ENCODE measurements at regions not wholly inside any gene's neighbourhood (a gene's known extent, or its start where the extent isn't known, plus 50 kb on each side); places are given as distances from the start of the nearest gene placed in this dataset.

- Histone ChIP-seq H3K27ac (no peak overlapping the region), H3K9me3 (peaks cover 0 to 3% (median 0%) of the 10 kb centered on the region in 4 donors), H3K36me3 (no peaks in the 10 kb centered on the region), H3K27me3 (no peaks in the 10 kb centered on the region), H3K4me3 (no peak overlapping the region), H3K4me1 (no peaks in the 10 kb centered on the region)
- WGBS, 2 donors = 57 to 84% methylated on average over 2 of the region's 2 CpGs
- no peak for DNase-seq
- TF ChIP-seq EP300 (IDR thresholded peaks at IDR 0.05) (no peak), POLR2AphosphoS5 (IDR thresholded peaks at IDR 0.05) (no peak), POLR2A (IDR thresholded peaks at IDR 0.05) (no peak), CTCF (IDR thresholded peaks at IDR 0.05) (no peak)
- intact Hi-C loops (cut with DNase I) = no loop called here
Measured at GRCh38 chr3:181302960-181303359, 313.4 kb upstream of the DNAJC19 start.

- Histone ChIP-seq H3K27me3 (no peaks in the 10 kb centered on the region), H3K4me3 (no peak overlapping the region), H3K9me3 (no peaks in the 10 kb centered on the region), H3K36me3 (no peaks in the 10 kb centered on the region), H3K27ac (no peak overlapping the region), H3K4me1 (no peaks in the 10 kb centered on the region)
- no peak for DNase-seq
- TF ChIP-seq POLR2AphosphoS5 (IDR thresholded peaks at IDR 0.05) (no peak), CTCF (IDR thresholded peaks at IDR 0.05) (no peak)
- intact Hi-C loops (cut with DNase I) = no loop called here
- WGBS, 2 donors = 27 to 66% methylated on average over 2 of the region's 2 CpGs
Measured at GRCh38 chr3:181300033-181300432, 310.5 kb upstream of the DNAJC19 start.

GRCh38 chr3:181298421-181298820 is 308.9 kb upstream of the DNAJC19 start:
- no peak for DNase-seq
- no peaks in the 10 kb centered on the region for H3K9me3 ChIP-seq
- TF ChIP-seq POLR2AphosphoS5 (IDR thresholded peaks at IDR 0.05) (no peak), EP300 (IDR thresholded peaks at IDR 0.05) (no peak), CTCF (IDR thresholded peaks at IDR 0.05) (no peak), POLR2A (IDR thresholded peaks at IDR 0.05) (no peak)
- no peaks in the 10 kb centered on the region for H3K27me3 ChIP-seq
- intact Hi-C loops (cut with DNase I) = no loop called here
- no peak overlapping the region for H3K4me3 ChIP-seq
- no peak overlapping the region for H3K27ac ChIP-seq
- no peaks in the 10 kb centered on the region for H3K36me3 ChIP-seq
- 81 to 89% methylated on average over 3 of the region's 3 CpGs for WGBS, 2 donors
- H3K4me1 ChIP-seq = no peaks in the 10 kb centered on the region

- Histone ChIP-seq H3K4me3 (no peak overlapping the region), H3K4me1 (no peaks in the 10 kb centered on the region), H3K27ac (no peak overlapping the region), H3K9me3 (no peaks in the 10 kb centered on the region), H3K36me3 (no peaks in the 10 kb centered on the region), H3K27me3 (no peaks in the 10 kb centered on the region)
- TF ChIP-seq POLR2AphosphoS5 (IDR thresholded peaks at IDR 0.05) (no peak), CTCF (IDR thresholded peaks at IDR 0.05) (no peak), EP300 (IDR thresholded peaks at IDR 0.05) (no peak), POLR2A (IDR thresholded peaks at IDR 0.05) (no peak)
- intact Hi-C loops (cut with DNase I) = no loop called here
- no peak for DNase-seq
- 16 to 32% methylated on average over 1 of the region's 1 CpG for WGBS, 2 donors
Measured at GRCh38 chr3:181292984-181293383, 303.4 kb upstream of the DNAJC19 start.

- DNase-seq = no peak
- TF ChIP-seq POLR2A (IDR thresholded peaks at IDR 0.05) = no peak
- no peak overlapping the region for H3K4me3 ChIP-seq
- 43 to 72% methylated on average over 3 of the region's 3 CpGs for WGBS, 2 donors
- H3K9me3 ChIP-seq = no peaks in the 10 kb centered on the region
- H3K36me3 ChIP-seq = no peaks in the 10 kb centered on the region
- intact Hi-C loops (cut with DNase I) = no loop called here
- no peak overlapping the region for H3K27ac ChIP-seq
- no peaks in the 10 kb centered on the region for H3K4me1 ChIP-seq
- no peaks in the 10 kb centered on the region for H3K27me3 ChIP-seq
Measured at GRCh38 chr3:181290941-181291340, 301.4 kb upstream of the DNAJC19 start.
